ENCODE measurements at regions not wholly inside any gene's neighbourhood (a gene's known extent, or its start where the extent isn't known, plus 50 kb on each side); places are given as distances from the start of the nearest gene placed in this dataset.

- no peak for TF ChIP-seq EZH2 (IDR thresholded peaks at IDR 0.05; ENCODE audit: insufficient read depth, poor library complexity, severe bottlenecking)
- no peak for TF ChIP-seq EZH2phosphoT487 (IDR thresholded peaks at IDR 0.05; ENCODE audit: insufficient read depth, low read depth)
Measured at GRCh38 chr2:58416696-58417095, 175.6 kb upstream of the FANCL start.

All from GM23248 (cell line).